ENCODE measurements at regions not wholly inside any gene's neighbourhood (a gene's known extent, or its start where the extent isn't known, plus 50 kb on each side); places are given as distances from the start of the nearest gene placed in this dataset.

DNA sequence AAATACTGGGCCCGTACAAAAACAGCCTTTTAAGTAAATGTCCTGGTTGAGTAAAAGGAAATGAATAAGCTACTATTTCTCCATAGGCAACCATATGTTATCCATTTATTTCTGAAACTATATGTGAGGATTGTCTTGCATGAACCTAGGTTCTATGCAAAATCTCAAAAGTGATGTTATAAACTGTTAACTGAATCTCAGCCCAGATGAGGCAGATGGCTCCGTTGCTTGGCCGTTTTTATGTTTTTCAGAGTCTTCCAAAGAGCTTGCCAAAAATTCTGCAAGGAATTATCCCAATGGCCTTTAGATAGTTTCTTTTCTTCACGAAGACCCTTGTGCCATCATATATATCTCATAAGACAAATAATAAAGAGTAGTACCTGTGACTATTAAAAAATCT lies 1669.5 kb upstream of the DDX18 start:
- no peak for DNase-seq
- no peak overlapping the region for H3K4me3 ChIP-seq
- H3K9me3 ChIP-seq, result peaks cover 26% of the 10 kb centered on the region
- H3K36me3 ChIP-seq (ENCODE audit: low read depth), result no peaks in the 10 kb centered on the region
- H3K4me1 ChIP-seq (ENCODE audit: low read depth), result no peaks in the 10 kb centered on the region
- TF ChIP-seq, protein P1, sequence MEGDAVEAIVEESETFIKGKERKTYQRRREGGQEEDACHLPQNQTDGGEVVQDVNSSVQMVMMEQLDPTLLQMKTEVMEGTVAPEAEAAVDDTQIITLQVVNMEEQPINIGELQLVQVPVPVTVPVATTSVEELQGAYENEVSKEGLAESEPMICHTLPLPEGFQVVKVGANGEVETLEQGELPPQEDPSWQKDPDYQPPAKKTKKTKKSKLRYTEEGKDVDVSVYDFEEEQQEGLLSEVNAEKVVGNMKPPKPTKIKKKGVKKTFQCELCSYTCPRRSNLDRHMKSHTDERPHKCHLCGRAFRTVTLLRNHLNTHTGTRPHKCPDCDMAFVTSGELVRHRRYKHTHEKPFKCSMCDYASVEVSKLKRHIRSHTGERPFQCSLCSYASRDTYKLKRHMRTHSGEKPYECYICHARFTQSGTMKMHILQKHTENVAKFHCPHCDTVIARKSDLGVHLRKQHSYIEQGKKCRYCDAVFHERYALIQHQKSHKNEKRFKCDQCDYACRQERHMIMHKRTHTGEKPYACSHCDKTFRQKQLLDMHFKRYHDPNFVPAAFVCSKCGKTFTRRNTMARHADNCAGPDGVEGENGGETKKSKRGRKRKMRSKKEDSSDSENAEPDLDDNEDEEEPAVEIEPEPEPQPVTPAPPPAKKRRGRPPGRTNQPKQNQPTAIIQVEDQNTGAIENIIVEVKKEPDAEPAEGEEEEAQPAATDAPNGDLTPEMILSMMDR (IDR thresholded peaks at IDR 0.05), result no peak
- intact Hi-C loops (cut with DNase I, micrococcal nuclease), result no loop called here
- ATAC-seq, result no peak

GRCh38 chr2:116148361-116148760 lies 1666.1 kb upstream of the DDX18 start:
- ATAC-seq (no peak), DNase-seq (no peak)
- no peaks in the 10 kb centered on the region for H3K36me3 ChIP-seq (ENCODE audit: low read depth)
- H3K9me3 ChIP-seq, result peaks cover 40% of the 10 kb centered on the region
- intact Hi-C loops (cut with DNase I, micrococcal nuclease), result no loop called here
- TF ChIP-seq, protein P1 (IDR thresholded peaks at IDR 0.05), result no peak
- no peak overlapping the region for H3K4me3 ChIP-seq
- H3K4me1 ChIP-seq (ENCODE audit: low read depth), result no peaks in the 10 kb centered on the region

- intact Hi-C loops (cut with DNase I, micrococcal nuclease), result no loop called here
- Histone ChIP-seq H3K9me3 (peaks cover 46% of the 10 kb centered on the region), H3K36me3 (ENCODE audit: low read depth) (no peaks in the 10 kb centered on the region), H3K4me1 (ENCODE audit: low read depth) (no peaks in the 10 kb centered on the region), H3K4me3 (no peak overlapping the region)
- DNase-seq (no peak), ATAC-seq (no peak)
- TF ChIP-seq, protein P1 (IDR thresholded peaks at IDR 0.05), result no peak
Measured at GRCh38 chr2:116153729-116154128, 1660.8 kb upstream of the DDX18 start.

DNA sequence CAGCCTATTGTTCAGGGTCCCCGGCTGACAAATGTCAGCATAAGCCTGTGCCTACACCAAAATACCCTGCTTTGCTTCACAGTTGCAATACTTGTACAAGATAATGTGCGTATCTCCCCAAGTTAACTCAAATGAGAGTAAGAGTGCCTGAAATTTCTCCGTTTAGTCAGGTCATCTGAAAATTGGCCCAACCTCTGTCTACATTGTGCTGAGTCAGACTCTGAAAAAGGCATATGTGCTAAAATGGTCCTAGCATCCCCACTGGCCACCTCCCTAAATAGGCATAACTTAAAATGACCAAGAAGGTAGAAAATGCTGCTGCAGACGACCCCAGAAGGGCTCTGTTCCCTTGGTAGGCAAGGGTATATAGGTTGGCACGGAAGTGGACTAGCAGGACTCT lies 1653.8 kb upstream of the DDX18 start:
- Histone ChIP-seq H3K36me3 (ENCODE audit: low read depth) (no peaks in the 10 kb centered on the region), H3K4me1 (ENCODE audit: low read depth) (no peaks in the 10 kb centered on the region), H3K4me3 (no peak overlapping the region), H3K9me3 (peaks cover 76% of the 10 kb centered on the region)
- intact Hi-C loops (cut with DNase I, micrococcal nuclease), result no loop called here
- DNase-seq (no peak), ATAC-seq (no peak)
- TF ChIP-seq, protein P1 (IDR thresholded peaks at IDR 0.05), result no peak

DNA sequence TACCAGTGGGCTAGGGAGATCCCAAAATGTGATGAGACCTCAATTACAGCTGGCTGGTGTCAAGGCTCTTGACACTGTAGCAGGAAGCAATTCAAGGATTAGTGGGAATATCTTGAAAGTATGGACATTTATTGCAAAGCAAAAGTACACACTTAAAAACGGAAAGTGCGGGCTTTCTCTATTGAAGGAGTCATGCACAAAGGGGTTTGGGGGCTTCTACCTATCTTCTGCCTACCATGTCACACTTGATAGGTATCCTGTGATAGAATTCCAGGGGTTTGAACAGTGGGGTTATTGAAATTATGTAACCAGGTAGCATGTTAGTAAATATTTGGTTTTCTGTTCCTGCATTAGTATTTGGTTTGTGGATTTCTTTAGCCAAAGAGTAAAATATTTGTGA lies 1652.1 kb upstream of the DDX18 start:
- no peak for ATAC-seq
- Histone ChIP-seq H3K9me3 (peaks cover 77% of the 10 kb centered on the region), H3K4me3 (no peak overlapping the region), H3K36me3 (ENCODE audit: low read depth) (no peaks in the 10 kb centered on the region), H3K4me1 (ENCODE audit: low read depth) (no peaks in the 10 kb centered on the region)
- intact Hi-C loops (cut with DNase I, micrococcal nuclease), result no loop called here
- no peak for DNase-seq
- TF ChIP-seq, protein P1 (IDR thresholded peaks at IDR 0.05), result no peak

GRCh38 chr2:116167107-116167506 lies 1647.4 kb upstream of the DDX18 start:
- Histone ChIP-seq H3K4me3 (no peak overlapping the region), H3K9me3 (peaks cover 46% of the 10 kb centered on the region), H3K36me3 (ENCODE audit: low read depth) (no peaks in the 10 kb centered on the region), H3K4me1 (ENCODE audit: low read depth) (no peaks in the 10 kb centered on the region)
- intact Hi-C loops (cut with DNase I, micrococcal nuclease), result no loop called here
- DNase-seq, result no peak
- TF ChIP-seq, protein P1 (IDR thresholded peaks at IDR 0.05), result no peak
- no peak for ATAC-seq

All from mucosa of descending colon (tissue), 3 donors.